NCI-H1092 (cell line): ENCODE measurements at regions not wholly inside any gene's neighbourhood (a gene's known extent, or its start where the extent isn't known, plus 50 kb on each side); places are given as distances from the start of the nearest gene placed in this dataset.

Source experiments
- DNase-seq: peaks from one replicate; lab custom pipeline; 2025; lab: John Stamatoyannopoulos, UW

GRCh38 chr1:8203056-8203455 lies 114.9 kb upstream of the SLC45A1 start:
- no peak for DNase-seq

- DNase-seq, result no peak
Measured at GRCh38 chr1:8202182-8202905, 115.6 kb upstream of the SLC45A1 start.

DNA sequence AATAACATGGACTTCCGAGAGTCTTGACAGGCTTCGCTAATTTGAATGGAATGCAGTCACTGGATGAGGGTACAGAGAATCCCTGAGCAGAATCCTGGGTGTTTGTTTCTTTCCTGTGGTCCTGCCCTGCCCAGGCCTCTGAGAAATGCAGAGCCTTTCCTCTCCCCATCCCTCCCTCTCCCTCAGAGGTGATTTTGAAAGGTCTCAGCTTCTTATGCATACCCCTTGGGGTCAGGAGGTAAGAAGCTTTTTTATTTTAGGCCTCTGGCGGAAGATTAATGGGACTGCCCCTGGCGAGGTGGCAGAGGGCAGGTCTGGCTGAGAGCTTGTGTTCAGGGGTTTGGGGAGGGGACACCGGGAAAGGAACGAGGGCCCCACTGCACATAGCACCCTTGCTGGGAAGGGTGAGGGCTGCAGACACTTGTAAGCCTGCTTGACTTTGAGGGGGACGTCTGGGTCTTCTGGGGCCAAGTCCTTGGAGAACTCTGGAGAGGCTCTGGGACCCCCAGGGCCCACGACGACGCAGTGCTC lies 116.5 kb upstream of the SLC45A1 start:
- DNase-seq, result no peak

DNA sequence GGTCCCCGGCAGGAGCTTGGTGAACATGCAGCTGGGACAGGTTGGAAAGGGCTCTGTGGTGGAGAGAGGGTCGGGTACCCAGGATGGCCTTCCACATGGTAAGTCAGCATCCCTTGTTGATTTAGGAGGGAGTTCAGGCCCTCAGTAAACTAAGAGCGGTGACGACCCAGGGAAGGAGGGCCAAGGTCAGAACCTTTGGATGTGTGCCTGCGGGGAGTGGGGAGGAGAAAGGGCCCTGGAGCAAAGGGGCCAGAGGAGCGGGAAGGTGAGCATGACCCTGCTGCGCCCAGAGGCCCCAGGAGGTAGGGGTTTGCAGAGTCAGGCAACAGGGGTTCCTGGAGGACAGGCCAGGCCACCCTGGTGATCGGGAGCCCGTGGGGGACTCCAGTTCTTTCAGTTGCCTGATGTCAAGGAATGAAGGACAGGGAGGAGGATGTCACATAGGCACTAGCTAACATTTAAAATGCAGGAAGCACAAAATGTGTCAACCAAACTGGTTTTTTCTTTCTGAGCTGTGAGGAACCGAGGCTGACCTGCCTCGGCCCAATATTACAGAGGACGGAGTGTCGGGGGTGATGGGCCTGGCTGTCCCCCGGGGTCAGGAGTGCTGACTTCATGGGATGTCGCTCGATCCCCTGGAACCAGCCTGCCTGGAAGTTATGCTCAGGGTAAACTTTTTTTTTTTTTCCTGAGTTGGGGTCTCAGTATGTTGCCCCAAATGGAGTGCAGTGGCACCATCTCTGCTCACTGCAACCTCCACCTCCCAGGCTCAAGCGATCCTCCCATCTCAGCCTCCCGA lies 117.4 kb upstream of the SLC45A1 start:
- no peak for DNase-seq

DNA sequence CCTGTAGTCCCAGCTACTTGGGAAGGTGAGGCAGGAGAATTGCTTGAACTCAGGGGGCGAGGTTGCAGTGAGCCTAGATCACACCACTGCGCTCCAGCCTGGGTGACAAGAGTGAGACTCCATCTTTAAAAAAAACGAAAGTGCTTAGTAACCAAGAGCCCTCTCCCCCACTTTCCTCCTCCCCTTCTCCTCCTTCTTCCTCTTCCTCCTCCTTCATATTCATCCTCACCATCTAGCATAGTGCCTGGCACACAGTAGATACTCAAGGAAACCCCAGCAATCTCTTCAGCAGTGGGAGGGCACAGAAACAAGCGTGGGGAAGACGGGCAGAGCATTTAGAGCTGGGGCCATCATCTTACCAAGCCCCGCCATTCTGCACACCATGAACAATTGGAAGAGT lies 119.4 kb upstream of the SLC45A1 start:
- no peak for DNase-seq

DNA sequence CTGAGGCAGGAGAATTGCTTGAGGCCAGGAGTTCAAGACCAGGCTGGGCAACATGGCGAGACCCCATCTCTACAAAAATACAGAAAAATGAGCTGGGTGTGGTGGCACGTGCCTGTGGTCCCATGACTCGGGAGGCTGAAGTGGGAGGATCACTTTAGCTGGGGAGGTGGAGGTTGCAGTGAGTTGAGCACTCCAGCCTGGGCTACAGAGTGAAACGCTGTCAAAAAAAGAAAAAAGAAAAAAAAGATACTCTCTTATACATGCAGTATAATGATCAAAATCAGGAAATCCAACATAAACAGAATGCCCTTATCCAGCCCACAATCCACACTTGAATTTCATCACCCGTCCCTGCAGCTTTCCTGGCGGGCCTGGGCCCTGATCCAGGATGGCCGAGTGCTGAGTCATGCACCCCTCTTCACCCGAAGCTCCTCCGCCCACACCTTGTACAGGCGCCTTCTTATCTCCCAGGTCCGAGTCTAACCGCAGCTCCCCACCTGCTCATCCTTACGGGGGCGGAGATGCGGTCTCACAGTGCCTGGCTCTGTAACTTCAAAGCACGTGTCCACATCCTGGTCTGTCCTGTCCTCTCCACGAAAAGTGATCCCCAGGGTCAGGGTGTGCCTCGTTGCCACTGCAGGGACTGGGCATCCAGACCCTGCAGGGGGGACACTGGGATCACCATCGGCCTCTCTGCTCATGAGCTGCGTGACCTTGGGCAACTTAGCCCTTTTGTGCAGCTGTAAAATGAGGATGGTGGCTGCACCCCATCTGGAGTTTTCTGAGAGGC lies 120.2 kb upstream of the SLC45A1 start:
- no peak for DNase-seq

GRCh38 chr1:8194481-8195227 lies 123.3 kb upstream of the SLC45A1 start:
- no peak for DNase-seq

DNA sequence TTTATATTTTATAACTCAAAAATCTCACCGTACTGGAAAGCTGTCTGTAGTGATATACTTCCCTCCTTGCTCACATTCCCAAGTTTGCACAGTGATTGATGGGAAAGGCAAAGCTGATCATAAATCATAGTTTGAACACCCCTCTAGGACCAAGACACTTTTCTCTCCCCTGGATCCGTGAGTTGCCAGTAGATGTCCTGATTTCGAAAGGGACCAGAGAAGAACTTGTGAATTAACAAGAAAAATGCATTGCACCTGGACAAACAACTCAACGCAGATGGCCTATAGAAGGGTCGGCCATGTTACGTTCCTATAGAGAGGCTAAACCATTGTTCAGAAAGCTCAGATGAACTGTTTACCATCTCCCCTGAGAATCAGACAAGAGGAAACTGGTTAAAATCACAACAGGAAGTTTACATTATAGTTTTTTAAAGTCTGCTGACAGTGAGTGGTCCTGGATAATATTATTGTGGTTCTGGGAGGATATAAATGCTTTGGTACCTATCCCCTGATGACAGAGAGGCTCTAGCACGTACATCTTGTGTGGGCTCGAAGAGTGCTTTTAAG lies 124.0 kb upstream of the SLC45A1 start:
- DNase-seq, result no peak

- DNase-seq, result no peak
Measured at GRCh38 chr1:8191474-8191873, 126.4 kb upstream of the SLC45A1 start.

DNA sequence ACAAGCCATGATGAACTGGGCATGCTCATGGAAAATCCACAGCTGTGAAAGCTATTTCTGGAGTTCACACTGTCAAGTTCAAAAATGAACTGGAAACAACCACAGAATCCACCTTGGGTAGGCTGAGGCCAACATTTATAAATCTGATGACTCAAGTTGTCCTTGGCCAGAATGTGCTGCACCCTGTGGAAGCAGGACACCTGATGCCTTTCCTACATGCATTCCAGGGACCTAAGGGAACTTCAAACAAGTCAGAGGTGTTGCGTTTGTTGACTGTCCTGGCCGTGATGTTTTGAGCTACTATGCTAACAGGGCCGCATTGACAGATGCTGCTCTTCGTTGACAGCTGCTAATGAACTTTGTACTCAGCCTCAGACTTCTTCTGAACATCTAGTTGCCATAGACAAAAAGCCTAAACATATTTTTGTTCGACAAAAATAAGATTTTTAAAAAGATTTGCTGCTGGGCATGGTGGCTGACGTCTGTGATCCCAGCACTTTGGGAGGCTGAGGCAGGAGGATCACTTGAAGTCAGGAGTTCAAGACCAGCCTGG lies 127.9 kb upstream of the SLC45A1 start:
- no peak for DNase-seq

- no peak for DNase-seq
Measured at GRCh38 chr1:8185400-8185799, 132.5 kb upstream of the SLC45A1 start.

- DNase-seq, result no peak
Measured at GRCh38 chr1:8184301-8184700, 133.6 kb upstream of the SLC45A1 start.

DNA sequence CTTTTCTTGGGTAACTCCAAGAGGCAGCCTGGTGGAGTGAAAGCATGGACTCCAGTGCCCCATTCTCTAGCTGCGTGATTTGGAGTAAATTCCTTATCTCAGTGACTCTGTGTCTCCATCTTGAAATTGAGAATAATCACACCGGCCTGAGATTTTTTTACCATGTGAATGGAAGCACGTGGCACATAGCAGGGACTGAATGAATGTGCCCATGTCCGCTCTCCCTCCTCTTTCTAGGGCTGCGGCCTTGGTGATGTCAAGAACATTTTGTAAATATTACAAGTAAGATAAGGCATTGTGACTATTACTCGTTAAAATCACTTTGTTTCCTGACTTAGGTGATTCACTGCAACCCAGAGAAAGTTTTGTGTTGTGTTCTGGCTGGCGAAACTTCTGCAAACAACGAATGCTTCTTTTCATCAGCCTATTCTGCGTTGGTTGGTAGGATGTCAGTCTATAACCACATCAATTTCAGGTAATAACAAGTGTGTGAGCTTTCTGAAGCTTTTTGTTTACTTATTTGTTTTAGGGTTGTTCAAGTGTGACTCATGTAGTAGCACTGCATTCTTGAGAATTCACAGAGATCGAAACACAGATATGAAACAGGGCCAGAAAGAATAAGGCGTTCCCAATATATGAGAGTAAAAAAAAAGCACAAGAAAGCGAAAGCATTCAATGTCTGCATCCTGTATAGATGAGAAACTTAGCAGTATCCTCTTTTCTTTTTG lies 135.7 kb upstream of the SLC45A1 start:
- no peak for DNase-seq

- DNase-seq, result no peak
Measured at GRCh38 chr1:8179132-8179793, 138.7 kb upstream of the SLC45A1 start.

DNA sequence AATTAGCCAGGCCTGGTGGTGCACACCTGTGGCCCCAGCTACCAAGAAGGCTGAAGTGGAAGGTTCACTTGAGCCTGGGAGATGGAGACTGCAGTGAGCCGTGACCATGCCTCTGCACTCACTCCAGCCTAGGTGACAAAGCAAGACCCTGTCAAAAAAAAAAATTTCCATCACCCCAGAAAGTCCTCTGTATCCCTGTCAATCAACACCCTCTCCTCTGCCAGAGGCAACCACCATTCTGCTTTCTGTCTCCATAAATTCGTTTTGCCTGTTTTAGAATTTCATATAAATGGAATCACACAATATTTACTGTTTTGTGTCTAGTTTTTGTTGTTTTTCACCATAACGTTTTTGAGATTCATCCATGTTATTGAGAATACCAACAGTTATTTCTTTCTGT lies 141.6 kb upstream of the SLC45A1 start:
- no peak for DNase-seq

DNA sequence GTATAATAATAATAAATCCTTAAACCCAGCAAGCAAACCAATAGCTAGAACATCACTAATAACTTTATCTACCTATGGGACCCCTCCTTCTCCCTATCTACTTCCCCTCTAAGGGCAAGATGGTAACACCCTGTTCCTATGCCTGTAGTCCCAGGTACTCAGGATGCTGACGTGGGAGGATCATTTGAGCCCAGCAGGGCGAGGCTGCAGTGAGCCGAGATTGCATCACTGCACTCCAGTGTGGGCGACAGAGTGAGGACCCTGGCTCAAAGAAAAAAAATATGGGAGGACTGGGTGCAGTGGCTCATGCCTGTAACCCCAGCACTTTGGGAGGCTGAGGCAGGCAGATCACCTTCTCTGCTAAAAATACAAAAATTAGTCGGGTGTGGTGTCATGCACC lies 143.1 kb upstream of the SLC45A1 start:
- no peak for DNase-seq

- DNase-seq, result no peak
Measured at GRCh38 chr1:8171751-8172464, 145.8 kb upstream of the ERRFI1 start.

- DNase-seq, result no peak
Measured at GRCh38 chr1:8170059-8170835, 144.1 kb upstream of the ERRFI1 start.
